HCT116 (cell line): ENCODE measurements at regions not wholly inside any gene's neighbourhood (a gene's known extent, or its start where the extent isn't known, plus 50 kb on each side); places are given as distances from the start of the nearest gene placed in this dataset.

Experiments used
- CTCF ChIP-seq, 3 experiments: fragments of 200-600 bp in 1 of 3; sonication (generic) in 1 of 3; IDR thresholded peaks in 2 of 3; conservative IDR thresholded peaks in 1 of 3; 2 replicates each; pipeline ENCODE4 v1.5.1; 2012 to 2017; ENCODE audit warnings: low read depth in 2 of 3, low read length in 2 of 3, antibody characterized with exemption in 1 of 3, borderline replicate concordance in 1 of 3, control low read depth in 1 of 3, mild to moderate bottlenecking in 1 of 3, mixed read lengths in 1 of 3, mixed run types in 1 of 3, moderate library complexity in 1 of 3; ENCODE audit not compliant: insufficient read depth in 1 of 3
- EGR1 ChIP-seq: IDR thresholded peaks from 2 replicates; pipeline ENCODE4 v1.6.1; 2012; ENCODE audit warnings: low read depth
- EZH2 ChIP-seq: fragments of 200-600 bp; sonication (generic); IDR thresholded peaks from 2 replicates; pipeline ENCODE4 v1.6.1; 2017; ENCODE audit warnings: antibody characterized with exemption, mixed run types
- POLR2A ChIP-seq: IDR thresholded peaks from 2 replicates; pipeline ENCODE4 v1.7.0; 2011; ENCODE audit warnings: borderline replicate concordance; ENCODE audit not compliant: insufficient read depth, insufficient read length; ENCODE audit errors: extremely low read depth
- POLR2AphosphoS5 ChIP-seq: IDR thresholded peaks from 2 replicates; pipeline ENCODE4 v1.6.1; 2011; ENCODE audit warnings: mild to moderate bottlenecking, low read depth, low read length, moderate library complexity

- TF ChIP-seq CTCF (IDR thresholded peaks at IDR 0.05 in 2 of 3, conservative IDR thresholded peaks at IDR 0.05 in 1 of 3; ENCODE audit: borderline replicate concordance in 1 of 3, insufficient read depth in 1 of 3, low read depth in 2 of 3, low read length in 2 of 3) (no peak), POLR2AphosphoS5 (no peak), EZH2 (no peak), POLR2A (no peak), EGR1 (no peak)
Observed at GRCh38 chr9:135179976-135180375, 92.5 kb downstream of the OLFM1 start.
